ENCODE measurements at regions not wholly inside any gene's neighbourhood (a gene's known extent, or its start where the extent isn't known, plus 50 kb on each side); places are given as distances from the start of the nearest gene placed in this dataset.
"Not testable (repeated sequence)": the region's sequence is repeated elsewhere in the genome, so short reads cannot be mapped to it uniquely, and the experiment has no call there.

DNA sequence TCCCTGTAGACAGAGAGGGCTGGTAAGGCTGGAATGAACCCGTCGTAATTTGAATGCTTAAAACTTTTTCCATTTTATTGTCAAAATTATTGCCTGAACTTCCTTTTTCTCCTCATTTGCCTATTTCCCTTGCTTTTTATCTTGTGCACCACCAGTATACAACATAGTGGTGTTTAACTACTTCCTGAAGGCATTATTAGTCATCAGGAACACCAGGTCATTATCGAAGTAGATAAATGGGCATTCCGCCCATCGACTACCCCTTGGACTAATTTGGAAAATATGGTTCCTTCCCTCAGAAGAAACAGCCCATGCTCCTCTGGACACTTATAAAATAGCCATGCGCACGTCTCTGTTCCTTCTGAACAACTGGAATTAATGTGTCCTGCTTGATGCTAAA is 232.1 kb downstream of the TM9SF2 start:
- DNase-seq: no peak

DNA sequence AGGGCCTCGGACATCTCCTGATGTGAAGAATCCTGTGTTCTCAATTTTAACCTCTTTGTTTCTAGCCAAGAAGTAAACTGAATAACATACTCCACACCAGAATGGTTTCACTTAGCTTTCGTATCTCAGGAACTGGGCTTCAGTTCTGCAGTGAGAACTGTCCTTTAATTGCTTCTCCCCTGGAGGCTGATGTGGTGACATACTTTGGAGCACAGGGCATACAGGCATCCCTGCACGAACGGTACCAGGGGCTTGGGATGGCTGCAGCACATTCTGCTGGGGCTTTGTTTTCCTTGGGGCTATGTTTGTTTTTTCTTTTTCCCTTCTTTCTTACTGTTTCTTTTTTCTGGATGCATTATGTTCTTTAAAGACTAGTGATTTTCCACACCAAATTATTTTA is 230.5 kb downstream of the TM9SF2 start:
- DNase-seq: no peak

DNA sequence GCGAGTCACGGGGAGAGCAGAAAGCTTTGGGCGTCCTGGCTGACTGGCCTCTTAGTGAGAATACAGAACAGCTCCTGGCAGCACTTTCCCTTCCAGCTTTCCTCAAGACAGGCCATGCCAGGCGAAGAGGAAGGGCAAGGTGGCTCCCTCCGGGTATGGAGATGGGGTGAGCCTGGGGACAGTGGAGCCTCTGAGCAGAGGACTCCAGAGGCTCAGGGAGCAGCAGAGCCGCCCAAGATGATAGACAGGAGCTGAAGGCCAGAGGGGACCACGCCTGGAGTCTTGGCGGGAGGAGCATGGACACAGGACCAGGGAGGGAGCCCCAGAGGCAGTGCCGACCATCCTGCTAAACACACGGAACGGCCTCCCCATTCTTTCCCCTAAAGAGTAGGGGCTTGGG is 229.1 kb downstream of the TM9SF2 start:
- no peak for DNase-seq

DNA sequence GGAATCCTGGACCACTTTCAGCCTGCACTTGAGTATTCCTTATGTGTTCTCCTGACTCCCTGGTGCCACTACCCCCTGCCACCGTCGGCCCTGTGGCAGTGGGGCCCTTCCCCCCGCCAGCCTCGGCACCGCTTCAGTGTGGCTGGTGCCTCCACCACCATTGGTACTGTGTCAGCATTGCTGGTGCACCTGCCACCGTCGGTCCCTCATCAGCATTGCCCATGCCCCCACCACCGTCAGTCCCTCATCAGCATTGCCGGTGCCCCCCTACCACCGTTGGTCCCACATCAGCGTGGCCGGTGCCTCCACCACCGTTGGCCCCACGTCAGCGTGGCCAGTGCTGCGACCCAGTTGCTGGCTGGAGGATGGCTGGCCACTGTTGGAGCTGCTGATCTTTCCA is 228.5 kb downstream of the TM9SF2 start:
- no peak for DNase-seq

DNA sequence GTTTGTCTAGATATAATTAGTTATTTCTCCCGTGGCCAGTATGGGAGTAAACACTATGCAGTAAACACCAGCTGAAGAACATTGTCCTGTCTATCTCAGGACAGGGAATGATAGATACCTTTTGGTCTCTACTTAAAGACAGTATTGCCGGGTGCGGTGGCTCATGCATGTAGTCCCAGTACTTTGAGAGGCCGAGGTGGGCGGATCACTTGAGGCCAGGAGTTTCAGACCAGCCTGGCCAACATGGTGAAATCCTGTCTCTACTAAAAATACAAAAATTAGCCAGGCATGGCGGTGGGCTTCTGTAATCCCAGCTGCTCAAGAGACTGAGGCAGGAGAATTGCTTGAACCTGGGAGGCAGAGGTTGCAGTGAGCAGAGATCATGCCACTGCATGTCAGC is 226.4 kb downstream of the TM9SF2 start:
- DNase-seq: not testable (repeated sequence)

DNA sequence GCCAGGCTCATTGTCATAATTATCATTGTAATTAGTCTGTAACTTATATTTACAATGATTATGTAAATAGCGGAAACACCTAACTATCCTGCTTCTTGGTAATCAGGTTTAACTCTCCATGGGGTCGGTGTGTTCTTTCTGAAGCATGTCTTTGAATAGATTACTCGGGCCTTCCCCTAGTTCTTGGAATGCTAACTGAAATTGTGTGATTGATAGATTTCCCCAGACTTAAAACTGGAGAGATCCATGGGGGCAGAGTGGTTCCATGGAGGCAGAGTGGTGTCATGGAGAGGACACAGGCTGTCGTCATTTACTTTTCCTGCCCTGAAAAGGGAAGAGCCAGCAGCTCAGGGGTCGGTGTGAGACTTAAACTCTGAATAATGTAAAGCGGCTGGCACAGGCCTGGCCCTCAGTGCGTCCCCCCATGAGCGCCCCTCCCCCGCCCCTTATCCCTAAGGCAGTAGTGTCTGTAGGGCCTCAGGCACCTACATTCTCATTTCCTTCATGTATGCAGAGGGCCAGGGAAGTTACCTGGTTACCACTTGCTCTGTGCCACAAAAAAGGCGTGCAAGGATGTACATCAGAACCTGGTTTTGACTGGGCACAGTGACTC is 225.1 kb downstream of the TM9SF2 start:
- no peak for DNase-seq

DNA sequence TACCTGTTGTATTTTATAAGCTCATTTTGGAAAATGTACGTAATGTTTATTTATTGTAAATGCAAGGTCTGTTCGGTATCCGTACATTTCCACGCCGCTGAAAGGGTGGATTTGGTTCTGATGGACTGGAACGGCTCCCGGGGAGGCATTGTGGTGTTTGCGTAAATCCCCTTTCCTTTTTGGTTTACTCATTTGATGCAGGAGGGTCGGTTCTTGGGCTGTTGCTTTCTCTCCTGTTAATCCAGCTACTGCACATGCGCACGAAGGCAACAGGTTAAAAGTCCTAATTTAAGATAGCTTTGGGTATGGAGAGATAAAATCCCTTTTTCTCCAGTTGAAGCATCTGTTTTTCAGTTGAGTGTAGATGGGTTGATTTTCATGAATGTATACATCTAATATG is 224.4 kb downstream of the TM9SF2 start:
- no peak for DNase-seq

DNA sequence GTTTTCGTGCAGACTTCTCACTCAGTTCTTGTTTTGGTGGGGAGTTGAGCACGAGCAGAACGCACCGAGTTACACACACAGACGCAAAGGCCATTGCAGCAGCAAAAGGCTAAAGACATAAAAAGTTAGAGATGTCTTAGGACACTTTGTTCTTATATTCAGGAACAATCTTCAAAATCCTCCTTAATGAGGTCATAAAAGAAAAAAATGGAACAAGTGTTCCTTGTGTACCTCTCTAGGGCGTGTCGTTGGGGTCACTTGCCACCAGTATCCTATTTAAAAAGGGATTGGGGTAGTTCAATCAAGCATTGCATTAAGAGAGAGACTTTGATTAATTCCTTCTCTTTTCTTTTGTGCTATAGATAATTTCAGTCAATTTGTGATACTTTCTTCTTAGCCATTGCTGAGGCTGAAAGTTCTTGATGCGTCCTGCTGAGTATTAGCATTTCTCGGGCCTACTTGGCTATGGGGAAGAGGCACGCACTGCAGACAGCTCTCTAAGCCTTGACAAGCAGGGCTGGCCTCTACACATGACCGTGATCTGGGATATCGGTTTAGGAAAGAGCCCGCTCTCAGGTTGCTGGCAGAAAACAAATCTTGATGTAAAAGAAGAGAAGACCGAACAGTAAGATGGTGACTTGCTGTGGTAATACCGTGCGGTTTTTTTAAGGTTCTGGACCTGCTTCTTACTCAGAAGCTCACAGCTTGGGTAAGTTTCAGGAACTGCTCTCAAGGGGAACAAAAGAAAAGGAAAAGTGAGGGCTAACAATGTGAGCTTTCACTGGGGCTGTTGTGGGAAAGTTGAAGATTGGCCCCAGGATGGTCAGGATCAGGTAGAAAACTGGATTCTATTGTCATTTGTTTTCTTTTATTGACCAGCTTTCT is 223.6 kb downstream of the TM9SF2 start:
- no peak for DNase-seq

DNA sequence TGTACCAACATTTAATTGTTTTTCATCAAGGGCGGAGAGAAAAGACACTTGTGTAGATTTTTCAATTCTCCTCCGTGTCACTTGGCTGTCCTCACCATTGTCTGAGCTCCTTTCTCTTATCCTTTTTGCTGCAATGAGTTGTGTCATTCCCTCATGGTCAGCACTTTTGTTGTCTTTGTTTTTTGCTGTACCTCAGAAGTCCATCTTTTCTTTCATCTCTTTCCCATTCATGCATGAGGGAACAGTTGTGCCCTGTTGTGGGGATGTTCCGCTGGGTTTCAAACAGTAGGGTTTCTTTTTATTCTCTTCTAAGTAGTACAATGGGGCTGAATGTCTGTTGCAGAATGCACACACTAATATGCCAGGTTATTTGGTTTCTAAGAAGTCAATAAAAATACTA is 222.6 kb downstream of the TM9SF2 start:
- no peak for DNase-seq

DNA sequence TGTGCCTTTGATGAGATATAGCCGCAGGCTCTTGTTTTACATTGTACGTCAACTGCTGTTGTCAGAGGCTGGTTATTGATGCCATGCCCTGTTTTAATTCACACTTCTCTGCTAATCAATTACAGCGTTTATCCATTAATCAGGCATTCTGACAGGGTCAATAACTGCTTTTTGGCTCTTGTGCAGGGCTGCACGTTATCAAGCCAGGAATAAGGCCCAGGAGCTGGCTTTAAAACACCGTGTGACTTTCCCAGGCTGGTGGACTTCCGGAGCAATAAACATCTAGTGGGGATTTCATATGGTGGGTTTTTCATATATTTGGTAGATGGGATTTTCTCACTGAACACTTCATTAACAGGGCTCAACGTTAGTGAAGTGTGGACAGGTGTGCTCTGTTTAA is 221.7 kb downstream of the TM9SF2 start:
- DNase-seq: no peak

DNA sequence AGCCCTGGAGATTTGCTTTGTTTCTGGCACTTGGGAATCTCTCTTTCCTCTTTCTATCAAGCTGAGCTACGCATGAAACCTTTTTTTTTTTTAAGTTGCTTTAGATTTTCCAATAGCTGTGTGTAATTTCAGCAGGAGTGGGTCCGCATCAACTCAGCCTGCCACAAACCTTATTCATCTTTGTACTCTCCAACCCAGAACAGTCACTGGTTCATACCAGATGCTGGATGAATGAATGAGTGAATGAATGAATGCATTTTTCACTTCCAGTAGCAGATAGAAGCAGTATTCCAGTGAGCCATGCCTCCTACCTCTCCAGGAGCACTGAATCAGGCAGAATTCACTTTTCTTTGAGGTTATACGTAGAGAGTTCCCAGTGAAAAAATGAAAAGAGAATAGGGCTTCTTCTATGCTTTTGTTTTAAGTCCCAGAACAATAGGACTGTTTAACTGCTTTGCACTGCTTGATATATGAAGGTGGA is 221.1 kb downstream of the TM9SF2 start:
- no peak for DNase-seq

DNA sequence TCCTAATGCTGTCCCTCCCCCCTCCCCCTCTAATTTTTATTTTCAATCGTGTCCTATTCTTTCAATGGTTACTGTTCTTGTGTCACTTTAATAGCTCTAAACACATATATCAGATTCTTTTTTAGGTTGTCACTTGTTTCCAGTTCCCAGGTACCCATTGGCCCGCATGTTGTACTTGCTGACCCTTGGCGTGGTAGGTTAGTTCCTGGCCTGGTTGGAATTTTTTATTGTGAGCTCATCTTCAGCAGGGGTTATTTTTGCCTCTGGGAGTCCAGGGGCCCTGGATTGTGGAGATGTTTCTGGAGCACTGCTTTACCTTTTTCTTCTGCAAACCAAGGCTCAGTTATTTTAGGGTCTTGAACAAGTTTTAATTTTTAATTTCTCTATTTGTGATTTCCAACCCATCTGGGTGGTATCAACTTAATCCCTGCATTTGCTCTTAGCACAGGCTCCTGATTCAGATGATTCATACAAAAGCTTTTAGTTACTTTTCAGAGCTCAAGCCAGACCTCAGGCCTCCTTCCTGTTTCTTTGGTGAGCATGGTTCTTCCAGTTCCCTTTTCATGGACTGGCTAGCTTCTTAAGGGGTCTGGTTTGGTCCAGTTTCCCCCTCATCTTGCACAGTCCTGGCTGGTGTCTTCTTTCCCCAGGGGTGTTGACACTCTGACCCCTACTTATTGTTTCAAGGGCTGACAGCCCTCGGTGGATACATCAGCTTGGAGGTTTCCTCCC is 220.5 kb downstream of the TM9SF2 start:
- peak; percentile 18 for DNase-seq

DNA sequence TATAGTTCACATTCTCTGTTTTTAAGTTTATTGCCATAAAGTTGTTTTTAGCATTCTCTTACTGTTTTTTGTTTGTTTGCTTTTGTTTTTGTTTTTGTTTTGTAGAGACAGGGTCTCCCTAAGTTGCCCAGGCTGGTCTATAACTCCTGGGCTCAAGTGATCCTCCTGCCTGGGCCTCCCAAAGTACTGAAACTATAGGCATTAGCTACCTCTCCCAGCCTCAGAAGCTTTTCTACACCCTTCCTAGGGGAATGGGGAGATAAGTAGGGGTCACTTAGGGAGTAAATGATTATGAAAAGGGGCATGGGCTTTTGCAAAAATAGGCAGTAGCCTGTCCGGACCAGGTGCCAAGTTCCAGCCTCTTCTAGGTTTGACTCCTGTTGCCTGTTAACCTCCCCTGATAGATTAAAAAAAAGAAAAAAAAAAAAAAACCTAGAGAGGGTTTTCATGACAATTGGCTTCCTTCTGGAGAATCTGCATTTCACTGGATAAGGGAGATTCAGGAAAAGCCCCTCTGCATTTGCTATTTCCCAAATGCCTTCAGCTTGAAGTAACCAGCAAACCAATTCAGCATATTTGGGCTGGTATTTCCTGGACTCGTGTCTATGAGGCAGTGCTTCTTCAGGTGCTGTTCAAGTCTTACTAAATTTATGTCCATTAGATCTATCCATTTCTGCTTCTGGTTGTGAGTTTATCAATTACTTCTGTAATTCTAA is 216.8 kb downstream of the TM9SF2 start:
- no peak for DNase-seq

DNA sequence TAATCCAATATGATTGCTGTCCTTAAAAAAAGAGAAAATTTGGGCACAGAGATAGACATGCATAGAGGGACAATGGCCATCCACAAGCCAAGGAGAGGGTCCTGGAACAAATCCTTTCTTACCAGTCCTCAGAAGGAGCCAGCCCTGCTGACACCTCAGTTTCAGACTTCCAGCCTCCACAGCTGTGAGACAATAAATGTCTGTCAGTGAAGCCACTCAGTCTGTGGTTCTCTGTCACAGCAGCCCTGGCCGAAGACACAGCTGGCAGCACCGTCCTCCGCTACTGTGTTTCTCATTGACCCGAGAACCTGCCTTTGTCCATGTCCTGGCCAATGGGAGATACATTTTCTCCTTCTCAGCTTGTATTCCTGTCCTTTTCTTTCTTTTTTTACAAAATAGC is 207.9 kb downstream of the TM9SF2 start:
- no peak for DNase-seq

DNA sequence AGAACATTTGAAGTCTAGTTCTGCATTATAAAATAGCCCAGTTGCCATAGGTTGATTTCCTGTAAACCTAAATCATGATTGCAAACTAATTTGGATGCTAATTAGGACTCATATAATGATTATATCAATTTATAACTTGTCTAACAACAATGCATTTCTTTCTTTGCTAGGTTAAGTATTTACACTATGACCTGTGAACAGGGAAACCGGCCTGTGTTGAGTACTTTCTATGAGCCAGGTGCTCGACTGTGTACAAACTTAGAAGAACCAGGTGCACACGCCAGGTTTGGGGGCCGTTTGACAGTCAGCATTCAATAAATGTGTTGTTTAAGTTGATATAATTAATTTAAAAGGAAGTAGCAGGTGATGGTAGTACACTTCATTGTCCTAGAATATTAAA is 203.1 kb downstream of the TM9SF2 start:
- DNase-seq: no peak

DNA sequence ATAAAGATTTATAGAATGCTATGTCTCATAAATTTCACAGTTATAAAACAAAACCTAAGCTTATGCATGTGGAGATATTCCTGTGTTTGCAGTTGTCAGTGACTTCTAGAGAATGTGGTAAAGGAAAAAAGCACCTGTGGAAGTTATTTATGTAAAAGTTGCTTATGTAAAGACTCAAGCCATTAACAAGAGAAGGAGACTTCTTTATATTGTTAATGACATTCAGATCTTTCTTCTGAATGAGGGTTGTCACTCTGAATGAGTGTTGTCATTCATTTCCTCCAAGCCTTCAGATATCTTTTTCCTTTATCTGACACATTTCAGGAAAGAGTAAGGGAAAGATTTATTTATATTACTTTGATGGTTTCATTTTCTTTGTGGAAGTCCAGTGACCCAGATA is 202.6 kb downstream of the TM9SF2 start:
- no peak for DNase-seq

DNA sequence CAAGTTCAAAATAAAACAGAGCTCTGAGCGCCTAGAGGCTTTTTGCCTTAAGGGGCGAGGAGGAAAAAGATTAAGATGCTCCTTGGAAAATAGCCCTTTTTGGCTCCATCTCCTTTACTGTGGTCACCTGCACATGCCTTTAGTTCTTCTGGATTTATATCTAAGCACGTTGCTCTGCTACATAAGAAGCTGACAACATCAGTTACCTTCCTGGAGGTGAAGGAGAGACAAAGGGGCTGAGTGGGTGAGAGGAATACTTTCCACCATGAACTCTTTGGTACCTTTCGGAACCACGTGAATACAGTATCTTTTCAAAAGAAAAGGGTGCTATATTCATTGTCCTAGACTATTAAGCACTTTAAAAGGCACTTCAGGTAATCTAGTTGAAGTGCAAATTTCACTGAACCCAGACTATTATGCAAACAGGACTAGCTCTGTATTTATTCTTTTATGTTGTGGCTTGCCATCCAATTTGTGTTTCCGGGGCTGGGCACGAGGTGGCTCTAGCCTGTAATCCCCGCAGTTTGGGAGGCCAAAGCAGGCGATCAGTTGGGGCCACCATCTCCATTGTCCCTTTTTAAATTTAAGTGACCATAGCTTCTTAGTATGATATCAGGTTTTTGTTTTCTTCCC is 201.5 kb downstream of the TM9SF2 start:
- no peak for DNase-seq

DNA sequence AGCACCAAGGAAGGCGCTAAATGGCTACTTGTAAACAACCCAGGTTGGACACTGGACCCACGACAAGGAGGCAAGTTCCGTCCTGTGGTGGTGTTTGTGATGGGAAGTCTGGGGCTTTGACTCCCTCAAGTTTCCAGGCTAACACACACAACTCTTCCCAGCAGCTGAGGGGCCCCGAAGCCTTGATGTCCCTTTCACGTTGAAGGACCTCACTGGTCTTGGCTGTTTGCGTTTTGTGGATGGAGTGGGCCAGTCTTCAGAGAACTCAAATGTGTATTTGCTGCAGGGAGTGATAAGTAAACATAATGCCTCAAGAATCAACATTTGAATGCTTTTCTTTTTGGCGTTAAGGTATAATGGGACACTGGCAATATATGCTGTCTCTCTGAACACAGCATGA is 199.2 kb downstream of the TM9SF2 start:
- DNase-seq: no peak

DNA sequence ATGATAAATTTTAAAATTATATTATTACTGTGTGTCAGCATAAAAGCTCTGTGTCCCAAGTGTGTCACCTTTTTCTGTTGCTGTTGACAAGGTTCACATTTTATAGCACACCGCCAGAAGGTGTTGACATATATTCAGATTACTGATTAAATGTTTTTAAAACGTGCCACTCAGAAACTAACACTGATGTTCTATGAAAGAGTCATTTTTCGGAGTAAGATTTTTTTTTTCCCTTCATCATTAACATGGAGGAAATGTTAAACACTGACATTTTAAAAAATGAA is 197.5 kb downstream of the TM9SF2 start:
- no peak for DNase-seq

DNA sequence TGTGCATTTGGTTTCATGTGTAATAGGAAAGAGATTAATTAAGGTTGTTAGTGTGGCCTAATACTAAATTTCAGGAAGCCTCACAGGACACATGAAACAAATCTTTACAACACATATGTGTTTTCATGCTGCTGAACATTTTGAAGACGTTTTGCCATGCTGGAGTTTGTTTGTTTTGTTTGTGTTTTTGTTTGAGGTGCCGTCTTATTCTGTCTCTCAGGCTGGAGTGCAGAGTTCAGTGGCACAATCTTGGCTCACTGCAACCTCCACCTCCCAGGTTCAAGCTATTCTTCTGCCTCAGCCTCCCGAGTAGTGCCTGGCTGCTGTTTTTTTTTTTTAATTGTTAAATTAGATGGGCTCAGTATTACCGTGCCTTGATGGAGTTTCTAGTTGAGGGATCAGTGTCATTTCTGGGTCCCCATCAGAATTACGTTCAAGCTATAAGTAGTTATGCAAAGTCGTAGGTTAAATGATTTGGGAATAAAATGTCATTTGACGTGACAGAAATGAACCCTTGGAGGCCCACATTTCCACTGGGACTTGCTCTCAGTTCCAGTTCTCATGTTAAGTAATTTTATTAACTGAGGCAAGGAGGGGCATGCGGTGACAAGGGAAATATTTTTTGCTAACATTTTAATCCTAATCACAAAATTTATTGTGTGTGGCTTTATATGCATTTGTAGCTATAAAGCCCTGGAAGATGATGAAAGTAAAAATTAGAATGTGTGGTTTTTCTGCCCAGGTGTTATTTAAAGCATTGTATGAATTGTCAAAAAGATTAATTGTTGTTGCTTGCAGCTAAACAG is 196.9 kb downstream of the TM9SF2 start:
- no peak for DNase-seq

DNA sequence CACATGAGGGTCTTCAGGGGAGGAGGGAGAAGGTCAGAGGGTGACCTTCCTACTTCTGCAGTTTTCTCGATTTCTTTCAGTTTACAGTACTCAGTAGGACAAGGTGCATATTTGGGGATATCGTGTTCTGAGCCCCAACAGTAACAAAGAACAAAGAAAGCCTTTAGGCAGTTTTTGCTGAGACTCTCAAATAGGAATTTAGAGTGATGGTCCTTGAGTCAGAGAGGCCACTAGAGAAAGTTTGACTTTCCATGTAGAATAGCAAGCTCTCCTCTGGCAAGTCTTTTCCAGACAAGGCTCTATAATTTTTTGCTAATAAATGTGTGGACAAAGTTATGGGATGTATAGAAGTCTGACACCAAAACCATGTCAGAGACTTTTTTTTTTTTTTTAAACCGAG is 194.6 kb downstream of the TM9SF2 start:
- no peak for DNase-seq
